Epithelial cell of esophagus (primary cell): ENCODE measurements at regions not wholly inside any gene's neighbourhood (a gene's known extent, or its start where the extent isn't known, plus 50 kb on each side); places are given as distances from the start of the nearest gene placed in this dataset.

Experiments
- DNase-seq: peaks from one replicate; pipeline ENCODE4 v3.0.0; 2010; ENCODE audit warnings: low read depth
- H3K4me3 ChIP-seq: 2 replicates; pipeline ENCODE4 v1.5.1; 2011; ENCODE audit warnings: mild to moderate bottlenecking, low read length, control low read depth
- CTCF ChIP-seq: IDR thresholded peaks from 2 replicates; pipeline ENCODE4 v1.5.1; 2011; ENCODE audit warnings: low read depth, mild to moderate bottlenecking, low read length, control low read depth, inconsistent platforms; ENCODE audit not compliant: insufficient read depth; ENCODE audit errors: missing control alignments

DNA sequence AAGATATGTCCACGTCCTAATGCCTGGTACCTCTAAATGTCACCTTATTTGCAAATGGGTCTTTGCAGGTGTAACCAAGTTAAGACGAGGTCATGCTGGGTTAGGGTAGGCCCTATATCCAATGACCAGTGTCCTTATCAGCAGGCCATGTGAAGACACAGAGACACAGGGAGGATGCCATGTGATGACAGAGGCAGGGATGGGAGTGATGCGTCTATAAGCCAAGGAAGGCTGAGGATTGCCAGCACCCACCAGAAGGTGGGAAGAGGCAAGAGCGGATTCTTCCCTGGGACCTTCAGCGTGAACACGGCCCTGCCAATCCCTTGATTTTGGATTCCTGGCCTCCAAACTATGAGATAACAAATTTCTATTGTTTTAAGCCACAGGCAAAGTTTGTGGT, 123.4 kb upstream of the CXCL14 start:
- no peak overlapping the region for H3K4me3 ChIP-seq
- no peak for DNase-seq
- no peak for TF ChIP-seq CTCF

DNA sequence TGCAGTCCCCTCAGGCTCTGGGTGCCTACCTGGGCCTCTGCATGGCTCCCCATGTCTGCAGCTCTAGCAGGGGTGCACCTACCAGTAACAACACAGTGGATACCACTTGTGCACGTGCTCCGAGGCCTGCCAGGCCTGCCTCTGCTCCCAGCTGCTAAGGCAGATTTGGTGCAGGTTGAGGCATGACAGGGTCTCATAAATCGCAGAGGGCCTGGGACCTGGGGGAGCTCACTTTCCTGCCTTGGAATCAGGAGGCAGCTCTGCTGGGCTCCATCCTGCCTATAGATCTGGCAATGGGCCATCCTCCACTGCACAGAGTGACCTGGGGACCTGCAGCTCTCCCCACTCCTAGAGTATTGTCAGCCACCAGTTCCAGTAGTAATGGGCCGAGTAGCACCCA, 121.9 kb upstream of the CXCL14 start:
- no peak for DNase-seq
- H3K4me3 ChIP-seq: no peak overlapping the region
- TF ChIP-seq CTCF: no peak

GRCh38 chr5:135697959-135698345, 119.2 kb upstream of the CXCL14 start:
- no peak for TF ChIP-seq CTCF
- DNase-seq: no peak

GRCh38 chr5:135697251-135697958, 118.6 kb upstream of the CXCL14 start:
- TF ChIP-seq CTCF: no peak
- DNase-seq: no peak
- H3K4me3 ChIP-seq: no peak overlapping the region

More at GRCh38 chr5:135697959-135698345, 119.2 kb upstream of the CXCL14 start:
- no peak overlapping the region for H3K4me3 ChIP-seq

DNA sequence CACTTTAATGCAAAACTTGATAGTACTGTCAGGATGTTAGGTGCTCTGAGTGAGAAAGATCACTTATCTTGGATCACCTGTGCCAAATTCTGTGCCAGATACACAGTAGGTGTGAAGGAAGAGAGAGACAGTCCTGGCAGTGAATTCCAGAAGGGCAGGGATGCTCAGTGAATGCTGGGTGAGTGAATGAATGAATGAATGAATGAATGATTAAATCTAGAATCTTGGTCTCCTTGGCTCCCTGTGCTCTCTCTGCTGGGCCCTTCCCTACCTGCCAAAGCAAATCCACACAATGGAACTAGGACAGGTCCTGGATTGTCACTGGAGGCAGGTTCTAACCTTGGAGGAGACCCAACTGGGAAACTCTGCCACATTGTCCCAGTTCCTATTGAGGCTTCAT, 117.5 kb upstream of the CXCL14 start:
- H3K4me3 ChIP-seq: no peak overlapping the region

DNA sequence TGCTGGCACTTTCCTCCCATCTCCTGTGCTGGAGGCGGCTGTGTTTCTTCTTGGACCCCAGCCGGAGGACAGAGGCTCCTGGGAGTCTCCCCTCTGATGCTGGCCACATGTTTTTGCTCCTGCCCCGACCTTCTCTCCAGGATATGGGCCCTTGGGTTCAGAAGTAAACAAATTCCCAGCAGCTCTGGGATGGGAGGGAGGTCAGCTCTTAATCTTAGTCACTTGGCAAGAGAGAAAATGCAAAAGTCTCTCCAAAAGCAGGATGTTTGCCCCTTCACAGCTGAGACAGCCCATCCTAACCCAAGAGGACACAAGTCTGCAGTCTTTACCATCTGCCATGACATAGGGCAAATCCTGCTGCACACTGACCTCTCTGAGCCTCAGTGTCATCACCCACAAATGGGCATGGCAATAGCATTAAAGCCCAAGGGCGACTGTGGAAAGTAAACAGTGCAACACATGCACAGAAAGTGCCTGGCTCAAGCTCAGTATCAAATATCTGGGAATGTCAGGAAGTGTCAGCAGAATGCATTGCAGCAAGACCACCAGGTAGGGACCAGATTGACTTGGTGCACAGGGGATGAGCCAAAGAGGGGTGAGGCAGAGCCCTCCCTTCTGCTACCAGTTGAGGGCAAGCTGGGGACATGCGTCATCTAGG, 117.0 kb upstream of the CXCL14 start:
- no peak for TF ChIP-seq CTCF
- H3K4me3 ChIP-seq: no peak overlapping the region
- no peak for DNase-seq

More for the DNA sequence above, 117.5 kb upstream of the CXCL14 start:
- no peak for TF ChIP-seq CTCF
- no peak for DNase-seq

GRCh38 chr5:135694906-135695305, 116.1 kb upstream of the CXCL14 start:
- no peak overlapping the region for H3K4me3 ChIP-seq
- no peak for TF ChIP-seq CTCF
- DNase-seq: no peak
